Body of pancreas (tissue), 4 donors: ENCODE measurements at regions not wholly inside any gene's neighbourhood (a gene's known extent, or its start where the extent isn't known, plus 50 kb on each side); places are given as distances from the start of the nearest gene placed in this dataset.

Source experiments
- POLR2A ChIP-seq, 3 donors: fragments of 450-650 bp; IDR thresholded peaks; one replicate each; pipeline ENCODE4 v1.6.1; 2016; ENCODE audit warnings: antibody characterized with exemption in 3 of 3, mild to moderate bottlenecking in 2 of 3
- TF ChIP-seq, protein P1 (sequence below), 7 experiments: fragments of 450-650 bp in 4 of 7; fragments of 200-600 bp in 3 of 7; sonication (generic) in 3 of 7; IDR thresholded peaks; one replicate each; pipeline ENCODE4 v1.5.1; 2016 to 2019; ENCODE audit warnings: antibody characterized with exemption in 7 of 7

- TF ChIP-seq, protein P1, sequence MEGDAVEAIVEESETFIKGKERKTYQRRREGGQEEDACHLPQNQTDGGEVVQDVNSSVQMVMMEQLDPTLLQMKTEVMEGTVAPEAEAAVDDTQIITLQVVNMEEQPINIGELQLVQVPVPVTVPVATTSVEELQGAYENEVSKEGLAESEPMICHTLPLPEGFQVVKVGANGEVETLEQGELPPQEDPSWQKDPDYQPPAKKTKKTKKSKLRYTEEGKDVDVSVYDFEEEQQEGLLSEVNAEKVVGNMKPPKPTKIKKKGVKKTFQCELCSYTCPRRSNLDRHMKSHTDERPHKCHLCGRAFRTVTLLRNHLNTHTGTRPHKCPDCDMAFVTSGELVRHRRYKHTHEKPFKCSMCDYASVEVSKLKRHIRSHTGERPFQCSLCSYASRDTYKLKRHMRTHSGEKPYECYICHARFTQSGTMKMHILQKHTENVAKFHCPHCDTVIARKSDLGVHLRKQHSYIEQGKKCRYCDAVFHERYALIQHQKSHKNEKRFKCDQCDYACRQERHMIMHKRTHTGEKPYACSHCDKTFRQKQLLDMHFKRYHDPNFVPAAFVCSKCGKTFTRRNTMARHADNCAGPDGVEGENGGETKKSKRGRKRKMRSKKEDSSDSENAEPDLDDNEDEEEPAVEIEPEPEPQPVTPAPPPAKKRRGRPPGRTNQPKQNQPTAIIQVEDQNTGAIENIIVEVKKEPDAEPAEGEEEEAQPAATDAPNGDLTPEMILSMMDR (IDR thresholded peaks at IDR 0.05) = no peak
- no peak for TF ChIP-seq POLR2A (IDR thresholded peaks at IDR 0.05)
Measured at GRCh38 chr1:163737261-163737660, 415.5 kb downstream of the NUF2 start.
